GM23338 (cell line): ENCODE measurements at regions not wholly inside any gene's neighbourhood (a gene's known extent, or its start where the extent isn't known, plus 50 kb on each side); places are given as distances from the start of the nearest gene placed in this dataset.

Experiments
- ATAC-seq: fragments of 200-7000 bp; cut with Tn5 transposase; 3 replicates; pipeline ENCODE4 v1.9.1; 2020
- DNase-seq: peaks from one replicate; pipeline ENCODE4 v3.0.0-alpha.2; 2015; ENCODE audit warnings: low spot score
- H2AFZ ChIP-seq: fragments of 200-600 bp; sonication (generic); 2 replicates; pipeline ENCODE4 v1.8.0; 2016; ENCODE audit warnings: antibody characterized with exemption, mild to moderate bottlenecking, moderate library complexity
- H3F3A ChIP-seq: fragments of 200-600 bp; sonication (generic); replicated peaks from 2 replicates; pipeline ENCODE4 v1.8.0; 2017; ENCODE audit warnings: antibody characterized with exemption, mixed run types, low read depth
- H3K27ac ChIP-seq: fragments of 200-600 bp; sonication (generic); 2 replicates; pipeline ENCODE4 v1.6.1; 2016; ENCODE audit warnings: low read depth
- H3K27me3 ChIP-seq: fragments of 200-600 bp; sonication (generic); 2 replicates; pipeline ENCODE4 v1.8.0; 2016; ENCODE audit warnings: mild to moderate bottlenecking, mixed run types, moderate library complexity; ENCODE audit not compliant: insufficient read depth
- H3K36me3 ChIP-seq: fragments of 200-600 bp; sonication (generic); 2 replicates; pipeline ENCODE4 v1.8.0; 2016; ENCODE audit warnings: mild to moderate bottlenecking; ENCODE audit not compliant: insufficient read depth
- H3K4me1 ChIP-seq: fragments of 200-600 bp; sonication (generic); 2 replicates; pipeline ENCODE4 v1.8.0; 2016; ENCODE audit warnings: mild to moderate bottlenecking, moderate library complexity; ENCODE audit not compliant: insufficient read depth
- H3K4me2 ChIP-seq: fragments of 200-600 bp; sonication (generic); 2 replicates; pipeline ENCODE4 v1.7.1; 2017; ENCODE audit warnings: mixed run types
- H3K4me3 ChIP-seq: fragments of 200-600 bp; sonication (generic); 2 replicates; pipeline ENCODE4 v1.6.1; 2016; ENCODE audit warnings: mixed run types
- H3K79me2 ChIP-seq: fragments of 200-600 bp; sonication (generic); replicated peaks from 2 replicates; pipeline ENCODE4 v1.8.0; 2017; ENCODE audit warnings: mild to moderate bottlenecking; ENCODE audit not compliant: insufficient read depth
- H3K9me2 ChIP-seq: fragments of 200-600 bp; sonication (generic); 2 replicates; pipeline ENCODE4 v1.8.0; 2017; ENCODE audit not compliant: insufficient read depth
- H4K20me1 ChIP-seq: fragments of 200-600 bp; sonication (generic); replicated peaks from 2 replicates; pipeline ENCODE4 v1.8.0; 2017; ENCODE audit warnings: mild to moderate bottlenecking; ENCODE audit not compliant: insufficient read depth
- H3K27ac Mint-ChIP-seq: 2 replicates; pipeline ENCODE4 v1.8.0; 2020; ENCODE audit warnings: inconsistent platforms, mild to moderate bottlenecking, moderate library complexity, mixed read lengths
- H3K27me3 Mint-ChIP-seq: 3 replicates; pipeline ENCODE4 v1.8.0; 2022; ENCODE audit warnings: low read depth, mild to moderate bottlenecking, moderate library complexity, mixed read lengths, inconsistent platforms; ENCODE audit not compliant: insufficient read depth, poor library complexity
- H3K36me3 Mint-ChIP-seq: 3 replicates; pipeline ENCODE4 v1.8.0; 2021; ENCODE audit warnings: low read depth, mild to moderate bottlenecking, inconsistent platforms, moderate library complexity, mixed read lengths
- H3K4me1 Mint-ChIP-seq: 3 replicates; pipeline ENCODE4 v1.8.0; 2020; ENCODE audit warnings: mild to moderate bottlenecking, inconsistent platforms, mixed read lengths
- H3K4me3 Mint-ChIP-seq: 3 replicates; pipeline ENCODE4 v1.8.0; 2021; ENCODE audit warnings: moderate library complexity, mild to moderate bottlenecking, inconsistent platforms, mixed read lengths
- H3K9me3 Mint-ChIP-seq: 3 replicates; pipeline ENCODE4 v1.8.0; 2020; ENCODE audit warnings: moderate library complexity, mild to moderate bottlenecking, inconsistent platforms, mixed read lengths
- CREB1 ChIP-seq: fragments of 250-450 bp; sonication (Bioruptor Pico); IDR thresholded peaks from 2 replicates; pipeline ENCODE4 v1.5.0; 2020; ENCODE audit warnings: low read depth, mild to moderate bottlenecking, moderate library complexity
- CTCF ChIP-seq, 2 experiments: fragments of 200-600 bp in 1 of 2; sonication (generic) in 1 of 2; conservative IDR thresholded peaks; 2 replicates each; pipeline versions ENCODE4 v1.5.1 to v1.6.1; 2016 to 2017; ENCODE audit warnings: antibody characterized with exemption in 2 of 2, low read depth in 2 of 2, mild to moderate bottlenecking in 2 of 2, moderate library complexity in 1 of 2
- EZH2 ChIP-seq: fragments of 200-600 bp; sonication (generic); IDR thresholded peaks from one replicate; pipeline ENCODE4 v1.8.0; 2017; ENCODE audit warnings: antibody characterized with exemption, mild to moderate bottlenecking, low read depth; ENCODE audit not compliant: unreplicated experiment
- EZH2phosphoT487 ChIP-seq: fragments of 200-600 bp; sonication (generic); IDR thresholded peaks from one replicate; pipeline ENCODE4 v1.8.1; 2018; ENCODE audit warnings: antibody characterized with exemption; ENCODE audit not compliant: unreplicated experiment
- JUNB ChIP-seq: IDR thresholded peaks from one replicate; pipeline ENCODE4 v1.6.1; 2016; ENCODE audit warnings: antibody characterized with exemption; ENCODE audit not compliant: unreplicated experiment
- NANOG ChIP-seq: IDR thresholded peaks from 2 replicates; pipeline ENCODE4 v1.6.1; 2016; ENCODE audit warnings: antibody characterized with exemption, borderline replicate concordance
- POLR2AphosphoS5 ChIP-seq: IDR thresholded peaks from 2 replicates; pipeline ENCODE4 v1.6.1; 2016; ENCODE audit warnings: antibody characterized with exemption, low read depth
- STAT1 ChIP-seq: IDR thresholded peaks from one replicate; pipeline ENCODE4 v1.6.1; 2016; ENCODE audit warnings: antibody characterized with exemption; ENCODE audit not compliant: unreplicated experiment
- ZNF114 ChIP-seq: fragments of 250-450 bp; sonication (Bioruptor Pico); IDR thresholded peaks from 2 replicates; pipeline ENCODE4 v1.5.0; 2020; ENCODE audit warnings: mild to moderate bottlenecking, moderate library complexity
- ZNF331 ChIP-seq: fragments of 250-450 bp; sonication (Bioruptor Pico); IDR thresholded peaks from 2 replicates; pipeline ENCODE4 v1.5.0; 2020; ENCODE audit warnings: low read depth, mild to moderate bottlenecking, moderate library complexity
- TF ChIP-seq, protein P1 (sequence below): fragments of 250-450 bp; sonication (Bioruptor Pico); IDR thresholded peaks from 2 replicates; pipeline ENCODE4 v1.5.0; 2020; ENCODE audit warnings: mild to moderate bottlenecking, moderate library complexity
- TF ChIP-seq, protein P2 (sequence below): IDR thresholded peaks from 2 replicates; pipeline ENCODE4 v1.6.1; 2016; ENCODE audit warnings: antibody characterized with exemption
- TF ChIP-seq, protein P3 (sequence below): IDR thresholded peaks from one replicate; pipeline ENCODE4 v1.6.1; 2018; ENCODE audit warnings: antibody characterized with exemption; ENCODE audit not compliant: unreplicated experiment

DNA sequence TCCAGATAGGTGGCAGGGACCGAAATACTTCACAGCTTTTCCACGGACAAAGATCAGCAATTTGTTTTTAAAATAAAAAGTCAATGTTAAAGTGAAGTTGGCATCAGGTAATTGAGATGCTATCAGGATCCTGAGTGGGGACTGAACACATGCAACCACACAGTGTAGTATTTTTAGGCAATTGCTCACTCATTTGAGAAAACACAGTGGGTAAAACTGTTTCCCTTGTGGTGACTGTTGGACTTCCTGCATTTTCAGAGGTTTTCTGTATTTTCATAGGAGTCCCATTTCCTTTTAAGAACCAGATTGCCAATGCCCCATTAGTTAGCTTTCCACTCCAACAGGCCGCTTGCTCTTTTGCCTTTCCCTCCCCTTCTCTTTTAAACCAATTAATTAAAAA is 159.5 kb upstream of the ZNF32 start:
- no peak overlapping the region for H3K4me3 Mint-ChIP-seq
- no peak overlapping the region for H3K27ac ChIP-seq
- no peaks in the 10 kb centered on the region for H3K27me3 ChIP-seq
- no peak overlapping the region for H3K4me2 ChIP-seq
- H3K36me3 Mint-ChIP-seq, result no peaks in the 10 kb centered on the region
- H3K9me2 ChIP-seq, result no peaks in the 10 kb centered on the region
- H4K20me1 ChIP-seq, result no peaks in the 10 kb centered on the region
- no peak for ATAC-seq
- H2AFZ ChIP-seq, result no peak overlapping the region
- no peak for TF ChIP-seq NANOG
- TF ChIP-seq CTCF (conservative IDR thresholded peaks at IDR 0.05; ENCODE audit: low read depth in 2 of 2), result no peak
- TF ChIP-seq, protein P1, sequence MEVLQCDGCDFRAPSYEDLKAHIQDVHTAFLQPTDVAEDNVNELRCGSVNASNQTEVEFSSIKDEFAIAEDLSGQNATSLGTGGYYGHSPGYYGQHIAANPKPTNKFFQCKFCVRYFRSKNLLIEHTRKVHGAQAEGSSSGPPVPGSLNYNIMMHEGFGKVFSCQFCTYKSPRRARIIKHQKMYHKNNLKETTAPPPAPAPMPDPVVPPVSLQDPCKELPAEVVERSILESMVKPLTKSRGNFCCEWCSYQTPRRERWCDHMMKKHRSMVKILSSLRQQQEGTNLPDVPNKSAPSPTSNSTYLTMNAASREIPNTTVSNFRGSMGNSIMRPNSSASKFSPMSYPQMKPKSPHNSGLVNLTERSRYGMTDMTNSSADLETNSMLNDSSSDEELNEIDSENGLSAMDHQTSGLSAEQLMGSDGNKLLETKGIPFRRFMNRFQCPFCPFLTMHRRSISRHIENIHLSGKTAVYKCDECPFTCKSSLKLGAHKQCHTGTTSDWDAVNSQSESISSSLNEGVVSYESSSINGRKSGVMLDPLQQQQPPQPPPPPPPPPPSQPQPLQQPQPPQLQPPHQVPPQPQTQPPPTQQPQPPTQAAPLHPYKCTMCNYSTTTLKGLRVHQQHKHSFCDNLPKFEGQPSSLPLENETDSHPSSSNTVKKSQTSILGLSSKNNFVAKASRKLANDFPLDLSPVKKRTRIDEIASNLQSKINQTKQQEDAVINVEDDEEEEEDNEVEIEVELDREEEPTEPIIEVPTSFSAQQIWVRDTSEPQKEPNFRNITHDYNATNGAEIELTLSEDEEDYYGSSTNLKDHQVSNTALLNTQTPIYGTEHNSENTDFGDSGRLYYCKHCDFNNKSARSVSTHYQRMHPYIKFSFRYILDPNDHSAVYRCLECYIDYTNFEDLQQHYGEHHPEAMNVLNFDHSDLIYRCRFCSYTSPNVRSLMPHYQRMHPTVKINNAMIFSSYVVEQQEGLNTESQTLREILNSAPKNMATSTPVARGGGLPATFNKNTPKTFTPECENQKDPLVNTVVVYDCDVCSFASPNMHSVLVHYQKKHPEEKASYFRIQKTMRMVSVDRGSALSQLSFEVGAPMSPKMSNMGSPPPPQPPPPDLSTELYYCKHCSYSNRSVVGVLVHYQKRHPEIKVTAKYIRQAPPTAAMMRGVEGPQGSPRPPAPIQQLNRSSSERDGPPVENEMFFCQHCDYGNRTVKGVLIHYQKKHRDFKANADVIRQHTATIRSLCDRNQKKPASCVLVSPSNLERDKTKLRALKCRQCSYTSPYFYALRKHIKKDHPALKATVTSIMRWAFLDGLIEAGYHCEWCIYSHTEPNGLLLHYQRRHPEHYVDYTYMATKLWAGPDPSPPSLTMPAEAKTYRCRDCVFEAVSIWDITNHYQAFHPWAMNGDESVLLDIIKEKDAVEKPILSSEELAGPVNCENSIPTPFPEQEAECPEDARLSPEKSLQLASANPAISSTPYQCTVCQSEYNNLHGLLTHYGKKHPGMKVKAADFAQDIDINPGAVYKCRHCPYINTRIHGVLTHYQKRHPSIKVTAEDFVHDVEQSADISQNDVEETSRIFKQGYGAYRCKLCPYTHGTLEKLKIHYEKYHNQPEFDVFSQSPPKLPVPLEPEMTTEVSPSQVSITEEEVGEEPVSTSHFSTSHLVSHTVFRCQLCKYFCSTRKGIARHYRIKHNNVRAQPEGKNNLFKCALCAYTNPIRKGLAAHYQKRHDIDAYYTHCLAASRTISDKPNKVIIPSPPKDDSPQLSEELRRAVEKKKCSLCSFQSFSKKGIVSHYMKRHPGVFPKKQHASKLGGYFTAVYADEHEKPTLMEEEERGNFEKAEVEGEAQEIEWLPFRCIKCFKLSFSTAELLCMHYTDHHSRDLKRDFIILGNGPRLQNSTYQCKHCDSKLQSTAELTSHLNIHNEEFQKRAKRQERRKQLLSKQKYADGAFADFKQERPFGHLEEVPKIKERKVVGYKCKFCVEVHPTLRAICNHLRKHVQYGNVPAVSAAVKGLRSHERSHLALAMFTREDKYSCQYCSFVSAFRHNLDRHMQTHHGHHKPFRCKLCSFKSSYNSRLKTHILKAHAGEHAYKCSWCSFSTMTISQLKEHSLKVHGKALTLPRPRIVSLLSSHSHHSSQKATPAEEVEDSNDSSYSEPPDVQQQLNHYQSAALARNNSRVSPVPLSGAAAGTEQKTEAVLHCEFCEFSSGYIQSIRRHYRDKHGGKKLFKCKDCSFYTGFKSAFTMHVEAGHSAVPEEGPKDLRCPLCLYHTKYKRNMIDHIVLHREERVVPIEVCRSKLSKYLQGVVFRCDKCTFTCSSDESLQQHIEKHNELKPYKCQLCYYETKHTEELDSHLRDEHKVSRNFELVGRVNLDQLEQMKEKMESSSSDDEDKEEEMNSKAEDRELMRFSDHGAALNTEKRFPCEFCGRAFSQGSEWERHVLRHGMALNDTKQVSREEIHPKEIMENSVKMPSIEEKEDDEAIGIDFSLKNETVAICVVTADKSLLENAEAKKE, result no peak
- TF ChIP-seq POLR2AphosphoS5, result no peak
- no peak for TF ChIP-seq STAT1
- TF ChIP-seq CREB1 (CRISPR knock-in tag), result no peak
- TF ChIP-seq JUNB, result no peak
- TF ChIP-seq EZH2phosphoT487, result no peak
- TF ChIP-seq, protein P2, sequence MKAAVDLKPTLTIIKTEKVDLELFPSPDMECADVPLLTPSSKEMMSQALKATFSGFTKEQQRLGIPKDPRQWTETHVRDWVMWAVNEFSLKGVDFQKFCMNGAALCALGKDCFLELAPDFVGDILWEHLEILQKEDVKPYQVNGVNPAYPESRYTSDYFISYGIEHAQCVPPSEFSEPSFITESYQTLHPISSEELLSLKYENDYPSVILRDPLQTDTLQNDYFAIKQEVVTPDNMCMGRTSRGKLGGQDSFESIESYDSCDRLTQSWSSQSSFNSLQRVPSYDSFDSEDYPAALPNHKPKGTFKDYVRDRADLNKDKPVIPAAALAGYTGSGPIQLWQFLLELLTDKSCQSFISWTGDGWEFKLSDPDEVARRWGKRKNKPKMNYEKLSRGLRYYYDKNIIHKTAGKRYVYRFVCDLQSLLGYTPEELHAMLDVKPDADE, result no peak
- TF ChIP-seq EZH2, result no peak
- no peak for TF ChIP-seq ZNF114 (CRISPR knock-in tag)
- no peak for TF ChIP-seq ZNF331 (CRISPR knock-in tag)
- TF ChIP-seq, protein P3, sequence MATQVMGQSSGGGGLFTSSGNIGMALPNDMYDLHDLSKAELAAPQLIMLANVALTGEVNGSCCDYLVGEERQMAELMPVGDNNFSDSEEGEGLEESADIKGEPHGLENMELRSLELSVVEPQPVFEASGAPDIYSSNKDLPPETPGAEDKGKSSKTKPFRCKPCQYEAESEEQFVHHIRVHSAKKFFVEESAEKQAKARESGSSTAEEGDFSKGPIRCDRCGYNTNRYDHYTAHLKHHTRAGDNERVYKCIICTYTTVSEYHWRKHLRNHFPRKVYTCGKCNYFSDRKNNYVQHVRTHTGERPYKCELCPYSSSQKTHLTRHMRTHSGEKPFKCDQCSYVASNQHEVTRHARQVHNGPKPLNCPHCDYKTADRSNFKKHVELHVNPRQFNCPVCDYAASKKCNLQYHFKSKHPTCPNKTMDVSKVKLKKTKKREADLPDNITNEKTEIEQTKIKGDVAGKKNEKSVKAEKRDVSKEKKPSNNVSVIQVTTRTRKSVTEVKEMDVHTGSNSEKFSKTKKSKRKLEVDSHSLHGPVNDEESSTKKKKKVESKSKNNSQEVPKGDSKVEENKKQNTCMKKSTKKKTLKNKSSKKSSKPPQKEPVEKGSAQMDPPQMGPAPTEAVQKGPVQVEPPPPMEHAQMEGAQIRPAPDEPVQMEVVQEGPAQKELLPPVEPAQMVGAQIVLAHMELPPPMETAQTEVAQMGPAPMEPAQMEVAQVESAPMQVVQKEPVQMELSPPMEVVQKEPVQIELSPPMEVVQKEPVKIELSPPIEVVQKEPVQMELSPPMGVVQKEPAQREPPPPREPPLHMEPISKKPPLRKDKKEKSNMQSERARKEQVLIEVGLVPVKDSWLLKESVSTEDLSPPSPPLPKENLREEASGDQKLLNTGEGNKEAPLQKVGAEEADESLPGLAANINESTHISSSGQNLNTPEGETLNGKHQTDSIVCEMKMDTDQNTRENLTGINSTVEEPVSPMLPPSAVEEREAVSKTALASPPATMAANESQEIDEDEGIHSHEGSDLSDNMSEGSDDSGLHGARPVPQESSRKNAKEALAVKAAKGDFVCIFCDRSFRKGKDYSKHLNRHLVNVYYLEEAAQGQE, result no peak
- no peaks in the 10 kb centered on the region for H3F3A ChIP-seq
- no peak for DNase-seq
- peaks cover 3% of the 10 kb centered on the region; the same call in 2 of the 3 replicates for H3K4me1 Mint-ChIP-seq
- no peak overlapping the region for H3K4me3 ChIP-seq
- H3K27ac Mint-ChIP-seq, result no peak overlapping the region
- no peaks in the 10 kb centered on the region for H3K36me3 ChIP-seq
- H3K4me1 ChIP-seq, result no peaks in the 10 kb centered on the region
- no peaks in the 10 kb centered on the region for H3K79me2 ChIP-seq
- no peaks in the 10 kb centered on the region for H3K9me3 Mint-ChIP-seq
- H3K27me3 Mint-ChIP-seq, result peaks cover 2% of the 10 kb centered on the region
